Thoracic aorta (tissue), 2 donors: ENCODE measurements at regions not wholly inside any gene's neighbourhood (a gene's known extent, or its start where the extent isn't known, plus 50 kb on each side); places are given as distances from the start of the nearest gene placed in this dataset.
"Not testable (repeated sequence)": the region's sequence is repeated elsewhere in the genome, so short reads cannot be mapped to it uniquely, and the experiment has no call there.

Experiments used
- ATAC-seq: fragments of 150-250 bp; one replicate; pipeline ENCODE4 v1.8.0; 2017; ENCODE audit warnings: low read depth; ENCODE audit not compliant: insufficient number of reproducible peaks, low FRiP score
- DNase-seq: peaks from one replicate; pipeline ENCODE4 v3.0.0-alpha.2; 2020; ENCODE audit warnings: low spot score
- H3K27ac ChIP-seq, 2 donors: fragments of 200-600 bp; sonication (generic); 1 replicate in 1 of 2; 2 replicates in 1 of 2; pipeline ENCODE4 v1.5.1; 2016; ENCODE audit warnings: mild to moderate bottlenecking in 2 of 2, moderate library complexity in 2 of 2
- H3K27me3 ChIP-seq: fragments of 200-600 bp; sonication (generic); replicated peaks from 2 replicates; pipeline ENCODE4 v1.6.0; 2016; ENCODE audit warnings: mild to moderate bottlenecking; ENCODE audit not compliant: insufficient read depth
- H3K36me3 ChIP-seq: fragments of 200-600 bp; sonication (generic); one replicate; pipeline ENCODE4 v1.5.1; 2016
- H3K4me1 ChIP-seq, 2 donors: fragments of 200-600 bp; sonication (generic); 1 replicate in 1 of 2; 2 replicates in 1 of 2; pipeline versions ENCODE4 v1.5.1 to v1.6.0; 2016; ENCODE audit warnings: low read depth in 2 of 2, mild to moderate bottlenecking in 1 of 2; ENCODE audit not compliant: control insufficient read depth in 1 of 2
- H3K4me3 ChIP-seq: fragments of 200-600 bp; sonication (generic); 2 replicates; pipeline ENCODE4 v1.5.1; 2016; ENCODE audit warnings: mild to moderate bottlenecking
- H3K9me3 ChIP-seq: fragments of 200-600 bp; sonication (generic); 2 replicates; pipeline ENCODE4 v1.5.1; 2016
- CTCF ChIP-seq: fragments of 200-600 bp; sonication (generic); IDR thresholded peaks from one replicate; pipeline ENCODE4 v1.5.1; 2019; ENCODE audit warnings: antibody characterized with exemption

DNA sequence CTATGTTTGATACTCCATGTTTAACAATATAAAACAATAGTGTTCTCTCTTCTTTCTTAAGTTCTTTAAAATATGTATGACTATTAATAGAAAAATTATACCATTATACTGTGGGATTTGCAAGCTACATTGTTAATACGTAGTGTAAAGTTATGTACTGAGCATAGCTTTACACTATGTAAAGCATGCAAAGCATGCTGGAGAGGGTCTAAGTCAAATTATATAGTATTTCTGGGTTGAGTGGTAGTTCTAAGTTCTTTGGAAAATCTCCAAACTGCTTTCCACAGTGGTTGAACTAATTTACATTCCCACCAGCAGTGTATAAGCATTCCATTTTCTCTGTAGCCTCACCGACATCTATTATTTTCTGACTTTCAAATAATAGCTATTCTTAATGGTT, 253.0 kb downstream of the RAP2B start:
- no peak overlapping the region for H3K27ac ChIP-seq
- no peak for ATAC-seq
- no peaks in the 10 kb centered on the region for H3K36me3 ChIP-seq
- peaks cover 3% of the 10 kb centered on the region for H3K9me3 ChIP-seq
- no peaks in the 10 kb centered on the region for H3K4me1 ChIP-seq
- no peak overlapping the region for H3K4me3 ChIP-seq
- H3K27me3 ChIP-seq: no peaks in the 10 kb centered on the region
- no peak for TF ChIP-seq CTCF
- no peak for DNase-seq

GRCh38 chr3:153422314-153422713, 260.3 kb downstream of the RAP2B start:
- Histone ChIP-seq H3K9me3 (peaks cover 29% of the 10 kb centered on the region), H3K27ac (no peak overlapping the region), H3K36me3 (no peaks in the 10 kb centered on the region), H3K27me3 (no peaks in the 10 kb centered on the region), H3K4me1 (no peaks in the 10 kb centered on the region), H3K4me3 (no peak overlapping the region)
- TF ChIP-seq CTCF: no peak
- ATAC-seq: no peak
- DNase-seq: no peak

DNA sequence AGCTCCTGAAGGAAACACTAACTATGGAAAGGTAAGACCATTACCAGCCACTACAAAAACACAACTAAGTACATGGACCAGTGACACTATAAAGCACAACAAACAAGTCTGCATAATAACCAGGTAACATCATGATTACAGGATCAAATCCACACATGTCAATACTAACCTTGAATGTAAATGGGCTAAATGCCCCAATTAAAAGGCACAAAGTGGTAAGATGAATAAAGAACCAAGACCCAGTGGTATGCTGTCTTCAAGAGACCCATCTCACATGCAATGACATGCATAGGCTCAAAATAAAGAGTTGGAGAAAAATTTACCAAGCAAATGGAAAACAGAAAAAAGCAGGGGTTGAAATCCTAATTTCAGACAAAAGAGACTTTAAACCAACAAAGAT, 261.8 kb downstream of the RAP2B start:
- ATAC-seq: not testable (repeated sequence)

DNA sequence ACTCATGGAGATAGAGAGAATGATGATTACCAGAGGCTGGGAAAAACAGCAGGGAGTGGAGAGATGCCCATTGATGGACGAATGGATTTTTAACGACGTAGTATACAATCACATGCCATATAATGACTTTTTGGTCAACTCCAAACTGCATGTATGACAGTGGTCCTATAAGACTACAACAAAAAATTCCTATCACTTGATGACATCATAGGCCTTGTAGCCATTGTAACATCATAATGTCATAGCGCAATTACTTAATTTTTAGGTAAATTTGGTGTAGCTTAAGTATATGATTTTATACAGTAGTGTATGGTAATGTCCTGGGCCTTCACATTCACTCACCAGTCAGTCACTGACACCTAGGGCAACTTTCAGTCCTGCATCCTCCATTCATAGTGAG, 264.3 kb downstream of the RAP2B start:
- peaks cover 5 to 6% of the 10 kb centered on the region in 2 donors for H3K4me1 ChIP-seq
- H3K9me3 ChIP-seq: peaks cover 21% of the 10 kb centered on the region
- ATAC-seq: no peak
- H3K36me3 ChIP-seq: no peaks in the 10 kb centered on the region
- no peak for DNase-seq
- no peak overlapping the region for H3K27ac ChIP-seq
- H3K27me3 ChIP-seq: no peaks in the 10 kb centered on the region
- no peak for TF ChIP-seq CTCF
- no peak overlapping the region for H3K4me3 ChIP-seq

More for the DNA sequence above, 261.8 kb downstream of the RAP2B start:
- H3K27me3 ChIP-seq, DNase-seq, H3K27ac ChIP-seq, H3K4me1 ChIP-seq, H3K4me3 ChIP-seq, H3K36me3 ChIP-seq: not testable (repeated sequence)
- H3K9me3 ChIP-seq: peaks cover 25% of the 10 kb centered on the region

DNA sequence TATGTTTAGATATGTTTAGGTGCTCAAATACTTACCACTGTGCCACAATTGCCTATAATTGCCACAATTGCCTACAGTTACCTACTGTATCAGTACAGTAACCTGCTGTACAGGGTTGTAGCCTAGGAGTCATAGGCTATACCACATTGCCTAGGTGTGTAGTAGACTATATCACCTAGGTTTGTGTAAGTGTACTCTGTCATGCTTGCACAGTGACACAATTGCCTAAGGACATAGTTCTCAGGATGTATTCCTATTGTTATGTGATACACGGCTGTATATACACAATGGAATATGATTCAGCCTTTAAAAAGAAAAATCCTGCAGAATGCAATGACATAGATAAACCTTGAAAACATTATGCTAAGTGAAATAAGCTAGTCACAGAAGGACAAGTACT, 264.8 kb downstream of the RAP2B start:
- no peak overlapping the region for H3K4me3 ChIP-seq
- ATAC-seq: no peak

More for the DNA sequence above, 264.8 kb downstream of the RAP2B start:
- Histone ChIP-seq H3K27me3 (no peaks in the 10 kb centered on the region), H3K9me3 (peaks cover 21% of the 10 kb centered on the region), H3K36me3 (no peaks in the 10 kb centered on the region), H3K4me1 (peaks cover 5 to 6% of the 10 kb centered on the region in 2 donors), H3K27ac (no peak overlapping the region)
- no peak for DNase-seq
- no peak for TF ChIP-seq CTCF
